ENCODE measurements at regions not wholly inside any gene's neighbourhood (a gene's known extent, or its start where the extent isn't known, plus 50 kb on each side); places are given as distances from the start of the nearest gene placed in this dataset.
"Not testable (repeated sequence)": the region's sequence is repeated elsewhere in the genome, so short reads cannot be mapped to it uniquely, and the experiment has no call there.

GRCh38 chr4:124445071-124445470, 267.5 kb downstream of the ANKRD50 start:
- Histone ChIP-seq H3K9me3 (ENCODE audit: control insufficient read depth in 2 of 2, insufficient read depth in 1 of 2, low read depth in 1 of 2, low read length in 1 of 2) (peaks cover 0 to 26% of the 10 kb centered on the region in 2 donors), H3K36me3 (ENCODE audit: control insufficient read depth in 3 of 3, insufficient read depth in 2 of 3, low read depth in 1 of 3, low read length in 3 of 3) (no peaks in the 10 kb centered on the region), H3K4me3 (ENCODE audit: low read depth in 1 of 3, low read length in 3 of 3) (no peak overlapping the region), H3K27me3 (ENCODE audit: control insufficient read depth in 3 of 3, insufficient read depth in 3 of 3, low read length in 3 of 3) (no peaks in the 10 kb centered on the region), H3K4me1 (ENCODE audit: control insufficient read depth in 3 of 3, insufficient read depth in 2 of 3, low read depth in 1 of 3, low read length in 2 of 3) (no peaks in the 10 kb centered on the region), H3K27ac (ENCODE audit: low read depth in 1 of 3, low read length in 2 of 3) (no peak overlapping the region)
- no peak for DNase-seq
- WGBS, 3 donors: 80 to 94% (median 84%) methylated on average over 5 of the region's 5 CpGs
- FAIRE-seq: no peak

GRCh38 chr4:124449881-124450280, 262.7 kb downstream of the ANKRD50 start:
- H3K36me3 ChIP-seq (ENCODE audit: control insufficient read depth in 3 of 3, insufficient read depth in 2 of 3, low read depth in 1 of 3, low read length in 3 of 3): no peaks in the 10 kb centered on the region
- FAIRE-seq: no peak
- H3K27me3 ChIP-seq (ENCODE audit: control insufficient read depth in 3 of 3, insufficient read depth in 3 of 3, low read length in 3 of 3): no peaks in the 10 kb centered on the region
- 82 to 93% (median 86%) methylated on average over 1 of the region's 1 CpG for WGBS, 3 donors
- H3K27ac ChIP-seq (ENCODE audit: low read depth in 1 of 3, low read length in 2 of 3): no peak overlapping the region
- no peak overlapping the region for H3K4me3 ChIP-seq (ENCODE audit: low read depth in 1 of 3, low read length in 3 of 3)
- H3K4me1 ChIP-seq (ENCODE audit: control insufficient read depth in 3 of 3, insufficient read depth in 2 of 3, low read depth in 1 of 3, low read length in 2 of 3): no peaks in the 10 kb centered on the region
- DNase-seq: no peak
- peaks cover 0 to 22% of the 10 kb centered on the region in 2 donors for H3K9me3 ChIP-seq (ENCODE audit: control insufficient read depth in 2 of 2, insufficient read depth in 1 of 2, low read depth in 1 of 2, low read length in 1 of 2)

- FAIRE-seq (no peak), DNase-seq (no peak)
- 70 to 75% (median 74%) methylated on average over 2 of the region's 2 CpGs for WGBS, 3 donors
- Histone ChIP-seq H3K9me3 (ENCODE audit: control insufficient read depth in 2 of 2, insufficient read depth in 1 of 2, low read depth in 1 of 2, low read length in 1 of 2) (peaks cover 0 to 13% of the 10 kb centered on the region in 2 donors), H3K27ac (ENCODE audit: low read depth in 1 of 3, low read length in 2 of 3) (no peak overlapping the region), H3K4me3 (ENCODE audit: low read depth in 1 of 3, low read length in 3 of 3) (no peak overlapping the region), H3K36me3 (ENCODE audit: control insufficient read depth in 3 of 3, insufficient read depth in 2 of 3, low read depth in 1 of 3, low read length in 3 of 3) (no peaks in the 10 kb centered on the region), H3K4me1 (ENCODE audit: control insufficient read depth in 3 of 3, insufficient read depth in 2 of 3, low read depth in 1 of 3, low read length in 2 of 3) (no peaks in the 10 kb centered on the region), H3K27me3 (ENCODE audit: control insufficient read depth in 3 of 3, insufficient read depth in 3 of 3, low read length in 3 of 3) (no peaks in the 10 kb centered on the region)
Observed at GRCh38 chr4:124450851-124451250, 261.7 kb downstream of the ANKRD50 start.

GRCh38 chr4:124454772-124455270, 257.7 kb downstream of the ANKRD50 start:
- DNase-seq: no peak
- Histone ChIP-seq H3K27ac (ENCODE audit: low read depth in 1 of 3, low read length in 2 of 3) (no peak overlapping the region), H3K4me1 (ENCODE audit: control insufficient read depth in 3 of 3, insufficient read depth in 2 of 3, low read depth in 1 of 3, low read length in 2 of 3) (no peaks in the 10 kb centered on the region), H3K4me3 (ENCODE audit: low read depth in 1 of 3, low read length in 3 of 3) (no peak overlapping the region), H3K36me3 (ENCODE audit: control insufficient read depth in 3 of 3, insufficient read depth in 2 of 3, low read depth in 1 of 3, low read length in 3 of 3) (no peaks in the 10 kb centered on the region), H3K9me3 (ENCODE audit: control insufficient read depth in 2 of 2, insufficient read depth in 1 of 2, low read depth in 1 of 2, low read length in 1 of 2) (no peaks in the 10 kb centered on the region), H3K27me3 (ENCODE audit: control insufficient read depth in 3 of 3, insufficient read depth in 3 of 3, low read length in 3 of 3) (no peaks in the 10 kb centered on the region)
- no peak for FAIRE-seq
- 84 to 89% (median 86%) methylated on average over 2 of the region's 2 CpGs for WGBS, 3 donors

GRCh38 chr4:124455671-124456070, 256.9 kb downstream of the ANKRD50 start:
- Histone ChIP-seq H3K27ac (ENCODE audit: low read depth in 1 of 3, low read length in 2 of 3) (no peak overlapping the region), H3K27me3 (ENCODE audit: control insufficient read depth in 3 of 3, insufficient read depth in 3 of 3, low read length in 3 of 3) (no peaks in the 10 kb centered on the region), H3K36me3 (ENCODE audit: control insufficient read depth in 3 of 3, insufficient read depth in 2 of 3, low read depth in 1 of 3, low read length in 3 of 3) (no peaks in the 10 kb centered on the region), H3K9me3 (ENCODE audit: control insufficient read depth in 2 of 2, insufficient read depth in 1 of 2, low read depth in 1 of 2, low read length in 1 of 2) (no peaks in the 10 kb centered on the region), H3K4me1 (ENCODE audit: control insufficient read depth in 3 of 3, insufficient read depth in 2 of 3, low read depth in 1 of 3, low read length in 2 of 3) (no peaks in the 10 kb centered on the region), H3K4me3 (ENCODE audit: low read depth in 1 of 3, low read length in 3 of 3) (no peak overlapping the region)
- FAIRE-seq (no peak), DNase-seq (no peak)
- WGBS, 3 donors: 89 to 93% (median 93%) methylated on average over 3 of the region's 3 CpGs

DNA sequence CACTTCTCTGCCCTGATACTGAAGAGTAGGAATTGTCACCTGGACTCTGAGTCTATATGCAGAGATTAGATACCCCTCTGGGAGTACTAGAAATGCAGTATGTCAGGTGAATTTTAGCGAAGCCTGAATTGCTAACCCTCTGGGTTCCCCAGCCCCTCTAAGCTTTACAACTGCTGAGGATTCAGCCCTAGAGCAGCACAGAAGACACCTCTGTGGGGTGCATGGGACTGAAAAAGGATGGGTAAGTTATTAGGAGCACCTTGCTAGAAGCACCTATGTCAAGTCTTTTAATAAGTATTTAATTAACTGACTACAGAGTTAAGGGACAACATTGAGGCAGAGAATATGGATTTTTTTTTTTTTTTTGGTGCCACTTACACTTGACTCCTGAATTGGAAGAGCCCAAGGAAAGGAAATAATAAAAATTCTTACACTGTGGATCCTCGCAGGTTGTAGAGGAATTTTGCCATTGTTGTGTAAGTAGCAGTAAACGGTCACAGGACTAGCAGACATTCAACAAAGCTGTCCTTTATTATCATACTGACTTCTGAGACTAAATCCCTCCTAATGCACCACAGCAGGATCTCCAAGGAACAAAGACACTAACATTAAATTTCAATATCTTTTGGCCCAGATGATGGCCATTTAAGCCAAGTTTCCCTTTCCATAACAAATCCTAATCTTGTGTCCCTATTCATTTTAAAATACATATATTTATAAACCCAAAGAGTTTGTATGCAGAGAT, 253.2 kb downstream of the ANKRD50 start:
- no peak for DNase-seq
- Histone ChIP-seq H3K27me3 (ENCODE audit: control insufficient read depth in 3 of 3, insufficient read depth in 3 of 3, low read length in 3 of 3) (no peaks in the 10 kb centered on the region), H3K4me1 (ENCODE audit: control insufficient read depth in 3 of 3, insufficient read depth in 2 of 3, low read depth in 1 of 3, low read length in 2 of 3) (no peaks in the 10 kb centered on the region), H3K4me3 (ENCODE audit: low read depth in 1 of 3, low read length in 3 of 3) (no peak overlapping the region), H3K36me3 (ENCODE audit: control insufficient read depth in 3 of 3, insufficient read depth in 2 of 3, low read depth in 1 of 3, low read length in 3 of 3) (no peaks in the 10 kb centered on the region), H3K27ac (ENCODE audit: low read depth in 1 of 3, low read length in 2 of 3) (no peak overlapping the region), H3K9me3 (ENCODE audit: control insufficient read depth in 2 of 2, insufficient read depth in 1 of 2, low read depth in 1 of 2, low read length in 1 of 2) (peaks cover 0 to 27% of the 10 kb centered on the region in 2 donors)
- WGBS, 3 donors: 62 to 72% (median 72%) methylated on average over 3 of the region's 3 CpGs
- FAIRE-seq: no peak

GRCh38 chr4:124459941-124460310, 252.6 kb downstream of the ANKRD50 start:
- Histone ChIP-seq H3K4me3 (ENCODE audit: low read depth in 1 of 3, low read length in 3 of 3) (no peak overlapping the region), H3K9me3 (ENCODE audit: control insufficient read depth in 2 of 2, insufficient read depth in 1 of 2, low read depth in 1 of 2, low read length in 1 of 2) (peaks cover 0 to 27% of the 10 kb centered on the region in 2 donors), H3K27me3 (ENCODE audit: control insufficient read depth in 3 of 3, insufficient read depth in 3 of 3, low read length in 3 of 3) (no peaks in the 10 kb centered on the region), H3K4me1 (ENCODE audit: control insufficient read depth in 3 of 3, insufficient read depth in 2 of 3, low read depth in 1 of 3, low read length in 2 of 3) (no peaks in the 10 kb centered on the region), H3K27ac (ENCODE audit: low read depth in 1 of 3, low read length in 2 of 3) (peak overlapping the region in 1 of 3 donors; percentile 22), H3K36me3 (ENCODE audit: control insufficient read depth in 3 of 3, insufficient read depth in 2 of 3, low read depth in 1 of 3, low read length in 3 of 3) (no peaks in the 10 kb centered on the region)
- FAIRE-seq (no peak), DNase-seq (peak in 1 of 2 donors; percentile 18)
- 56 to 74% (median 65%) methylated on average over 5 of the region's 5 CpGs for WGBS, 3 donors

DNA sequence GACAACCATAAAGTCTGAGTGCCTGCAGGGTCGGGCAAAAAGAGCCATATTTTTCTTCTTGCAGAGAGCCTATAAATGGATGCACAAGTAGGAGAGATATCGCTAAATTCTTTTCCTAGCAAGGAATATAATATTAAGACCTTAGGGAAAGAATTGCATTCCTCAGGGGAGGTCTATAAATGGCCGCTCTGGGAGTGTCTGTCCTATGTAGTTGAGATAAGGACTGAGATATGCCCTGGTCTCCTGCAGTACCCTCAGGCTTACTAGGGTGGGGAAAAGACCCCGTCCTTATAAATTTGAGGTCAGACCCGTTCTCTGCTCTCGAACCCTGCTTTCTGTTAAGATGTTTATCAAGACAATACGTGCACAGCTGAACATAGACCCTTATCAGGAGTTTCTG, 250.9 kb downstream of the ANKRD50 start:
- DNase-seq, FAIRE-seq: not testable (repeated sequence)
- WGBS, 3 donors: 86 to 91% (median 87%) methylated on average over 7 of the region's 7 CpGs

More for the DNA sequence above, 250.9 kb downstream of the ANKRD50 start:
- not testable (repeated sequence) for H3K27me3 ChIP-seq (ENCODE audit: control insufficient read depth in 3 of 3, insufficient read depth in 3 of 3, low read length in 3 of 3); H3K4me1 ChIP-seq (ENCODE audit: control insufficient read depth in 3 of 3, insufficient read depth in 2 of 3, low read depth in 1 of 3, low read length in 2 of 3); H3K27ac ChIP-seq (ENCODE audit: low read depth in 1 of 3, low read length in 2 of 3); H3K36me3 ChIP-seq (ENCODE audit: control insufficient read depth in 3 of 3, insufficient read depth in 2 of 3, low read depth in 1 of 3, low read length in 3 of 3); H3K4me3 ChIP-seq (ENCODE audit: low read depth in 1 of 3, low read length in 3 of 3)
- H3K9me3 ChIP-seq (ENCODE audit: control insufficient read depth in 2 of 2, insufficient read depth in 1 of 2, low read depth in 1 of 2, low read length in 1 of 2): peaks cover 0 to 27% of the 10 kb centered on the region in 2 donors

All from small intestine (tissue), 7 donors.